GM19239 (cell line): ENCODE measurements at regions not wholly inside any gene's neighbourhood (a gene's known extent, or its start where the extent isn't known, plus 50 kb on each side); places are given as distances from the start of the nearest gene placed in this dataset.
"Not testable (repeated sequence)": the region's sequence is repeated elsewhere in the genome, so short reads cannot be mapped to it uniquely, and the experiment has no call there.

Source experiments
- DNase-seq: peaks from one replicate; pipeline ENCODE4 v3.0.0; 2011; ENCODE audit warnings: low spot score; ENCODE audit not compliant: insufficient read length
- FAIRE-seq: peaks from 2 replicates; lab custom pipeline; 2011; peaks lifted over from hg19 to GRCh38; lab: Jason Lieb, UNC

DNA sequence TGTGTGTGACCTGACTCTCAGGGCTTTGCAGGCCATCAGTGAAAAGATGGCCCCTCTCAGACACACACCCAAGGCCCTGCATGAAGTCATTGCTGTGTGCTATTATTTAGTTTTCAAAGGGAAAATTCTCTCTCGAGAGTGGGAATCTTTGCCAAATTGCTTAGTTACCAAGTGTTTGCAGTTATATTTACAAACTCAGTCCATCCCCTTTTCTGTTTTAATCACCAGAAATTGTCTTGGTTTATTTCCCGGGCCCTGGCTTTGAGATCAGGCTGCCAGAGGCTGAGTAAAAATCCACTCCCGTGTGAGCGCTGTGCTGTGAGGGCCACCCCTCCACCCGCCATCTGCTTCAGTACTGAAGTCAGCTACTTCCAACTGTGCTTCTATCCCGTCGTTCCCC lies 163.1 kb downstream of the SOD2 start:
- FAIRE-seq (no peak), DNase-seq (no peak)

- FAIRE-seq (no peak), DNase-seq (no peak)
Observed at GRCh38 chr6:159527351-159527750, 165.7 kb downstream of the SOD2 start.

DNA sequence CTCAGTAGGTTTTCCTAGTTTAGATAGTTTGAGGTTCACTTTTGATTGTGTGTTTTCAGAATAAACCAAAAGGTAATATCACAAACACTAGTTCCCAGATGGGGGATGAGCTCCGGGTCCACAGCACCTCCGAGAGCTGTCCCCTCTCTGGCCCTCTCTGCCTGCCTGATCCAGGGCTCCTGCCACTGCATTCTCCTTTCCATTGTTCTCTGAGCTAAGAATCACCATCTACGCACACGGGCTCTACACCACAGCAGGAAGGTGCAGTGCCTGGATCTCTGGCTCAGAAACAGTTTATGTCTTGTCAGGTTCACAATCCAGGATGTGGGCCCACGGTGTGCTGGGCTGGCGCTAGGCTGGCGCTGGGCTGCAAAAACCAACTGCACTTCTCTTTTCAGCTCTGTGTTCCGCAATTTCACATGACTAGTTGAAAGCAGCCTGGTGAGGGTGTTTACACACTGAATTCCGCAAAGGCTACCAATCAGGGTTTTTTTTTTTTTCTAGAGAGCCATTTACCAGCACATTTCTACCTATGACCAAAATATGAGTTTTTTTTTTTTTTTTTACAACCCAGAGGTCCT lies 167.5 kb downstream of the SOD2 start:
- DNase-seq, result no peak
- no peak for FAIRE-seq

DNA sequence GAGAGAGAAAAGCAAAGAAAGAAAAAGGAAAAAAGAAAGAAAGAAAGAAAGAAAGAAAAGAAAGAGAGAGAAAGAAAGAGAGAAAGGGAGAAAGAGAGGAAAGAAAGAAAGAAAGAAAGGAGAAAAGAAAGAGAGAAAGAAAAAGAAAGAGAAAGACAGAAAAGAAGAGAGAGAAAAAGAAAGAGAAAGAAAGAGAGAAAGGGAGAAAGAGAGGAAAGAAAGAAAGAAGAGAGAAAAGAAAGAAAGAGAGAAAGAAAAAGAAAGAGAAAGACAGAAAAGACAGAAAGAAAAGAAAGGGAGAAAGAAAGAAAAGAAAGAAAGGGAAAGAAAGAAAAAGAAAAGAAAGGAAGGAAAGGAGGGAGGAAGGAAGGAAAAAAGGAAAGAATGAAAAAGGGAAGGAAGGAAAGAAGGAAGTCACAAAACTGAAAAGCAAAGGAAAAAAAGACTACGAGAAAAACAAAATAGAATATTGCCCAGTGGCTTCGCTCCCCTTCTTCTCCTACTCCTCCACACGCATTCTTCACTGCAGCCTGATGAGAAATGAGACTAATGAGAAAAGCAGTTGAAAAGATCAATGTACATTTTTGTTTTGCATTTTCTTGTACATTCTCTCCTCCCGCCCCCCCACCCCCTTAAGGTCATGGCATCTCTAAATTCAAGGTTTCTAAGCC lies 170.0 kb downstream of the SOD2 start:
- FAIRE-seq, result no peak
- DNase-seq, result no peak

DNA sequence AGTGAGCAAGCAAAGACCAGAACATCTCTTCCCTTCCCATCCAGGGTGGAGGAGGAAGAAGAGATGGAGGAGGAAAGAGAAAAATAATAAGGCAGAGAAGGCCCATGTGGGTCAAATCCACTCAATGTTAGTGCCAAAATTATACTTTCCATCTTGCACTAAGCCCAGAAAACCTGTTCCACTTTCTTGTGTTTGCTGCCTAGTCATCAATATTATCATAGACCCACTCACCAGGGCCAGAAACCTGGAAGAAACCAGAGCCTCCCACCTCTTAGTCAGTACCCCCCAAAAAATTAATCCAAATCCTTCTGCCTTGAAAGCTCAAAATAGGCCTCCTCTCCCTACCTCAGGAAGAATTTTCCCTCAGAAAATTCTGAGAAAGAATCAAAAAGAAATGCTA lies 171.1 kb downstream of the SOD2 start:
- FAIRE-seq (no peak), DNase-seq (no peak)

DNA sequence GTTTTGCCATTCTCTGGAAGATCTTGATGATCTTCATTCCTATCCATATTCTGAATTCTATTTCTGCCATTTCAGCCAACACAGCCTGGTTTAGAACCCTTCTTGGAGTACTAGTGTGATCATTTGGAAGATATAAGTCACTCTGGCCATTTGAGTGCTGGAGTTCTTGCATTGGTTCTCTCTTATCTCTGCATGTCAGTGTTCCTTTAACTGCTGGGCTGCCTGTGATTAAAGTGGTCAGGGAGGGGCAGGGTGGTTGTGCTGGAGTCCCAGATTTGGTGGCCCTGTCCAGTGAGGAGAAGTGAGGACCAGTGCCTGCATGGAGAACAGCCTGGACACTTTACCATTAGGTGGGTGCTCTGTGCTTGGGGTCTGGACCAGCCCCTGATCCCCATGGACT lies 173.0 kb downstream of the SOD2 start:
- DNase-seq (no peak), FAIRE-seq (no peak)

- not testable (repeated sequence) for DNase-seq, FAIRE-seq
Observed at GRCh38 chr6:159515811-159516210, 177.2 kb downstream of the SOD2 start.

DNA sequence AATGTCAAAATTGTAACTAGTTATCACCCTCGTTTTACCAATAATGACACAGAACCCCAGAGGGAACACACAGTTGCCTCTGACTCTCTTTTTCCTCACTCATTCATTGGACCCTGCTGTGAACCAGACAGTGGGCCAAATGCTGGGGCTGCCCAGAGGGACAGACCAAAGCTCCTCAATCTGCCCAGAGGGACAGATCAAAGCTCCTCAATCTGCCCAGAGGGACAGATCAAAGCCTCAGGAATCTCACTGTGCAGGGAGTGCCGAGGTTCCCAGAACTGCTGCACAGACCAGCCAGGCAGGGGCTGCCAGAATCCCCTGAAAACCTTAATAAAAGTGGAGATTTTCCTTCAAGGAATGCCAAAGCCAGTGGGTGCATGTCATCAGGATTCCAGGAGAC lies 179.1 kb downstream of the SOD2 start:
- FAIRE-seq, result no peak

GRCh38 chr6:159513074-159513720 lies 179.8 kb downstream of the SOD2 start:
- no peak for DNase-seq
- FAIRE-seq, result no peak

More for the DNA sequence above, 179.1 kb downstream of the SOD2 start:
- no peak for DNase-seq

DNA sequence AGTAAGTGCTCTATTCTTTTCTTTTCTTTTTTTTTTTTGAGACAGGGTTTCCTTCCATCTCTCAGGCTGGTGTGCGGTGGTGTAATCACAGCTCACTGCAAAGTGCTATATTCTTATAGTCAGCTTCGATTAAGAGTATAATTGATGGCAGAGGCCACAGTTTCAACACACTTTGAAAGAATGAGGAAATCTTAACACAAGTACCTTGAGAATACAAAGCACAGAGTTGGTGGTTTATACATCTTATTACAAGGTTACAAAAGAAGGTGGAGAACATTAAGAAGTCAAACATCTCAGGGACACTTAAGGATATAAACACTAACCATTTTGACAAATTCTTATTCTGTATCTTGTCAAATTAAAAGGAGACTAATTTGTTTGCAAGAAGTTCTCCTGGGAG lies 180.5 kb downstream of the SOD2 start:
- FAIRE-seq, result no peak

GRCh38 chr6:159512104-159512503 lies 180.9 kb downstream of the SOD2 start:
- no peak for FAIRE-seq
- DNase-seq, result no peak

More for the DNA sequence above, 180.5 kb downstream of the SOD2 start:
- no peak for DNase-seq

DNA sequence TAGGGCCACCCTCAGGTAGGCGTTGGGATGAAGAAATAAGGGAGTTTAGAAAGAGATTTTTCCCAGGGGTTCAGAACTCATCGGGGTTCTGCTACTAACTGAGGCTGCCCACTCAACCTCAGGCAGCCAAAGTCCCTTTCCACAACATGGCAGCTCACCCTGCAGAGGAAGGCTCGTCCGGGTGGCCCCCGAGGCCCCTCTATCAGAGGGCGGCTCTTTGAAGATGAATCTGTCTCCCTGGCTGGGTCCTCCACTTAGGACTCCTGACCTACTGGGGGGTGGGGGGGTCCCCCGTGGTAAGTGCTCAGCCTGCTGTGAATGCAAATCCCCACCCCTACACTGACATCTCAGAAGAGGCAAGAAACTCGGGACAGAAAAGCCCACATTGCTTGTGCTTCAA lies 182.9 kb downstream of the SOD2 start:
- DNase-seq, result no peak
- no peak for FAIRE-seq

DNA sequence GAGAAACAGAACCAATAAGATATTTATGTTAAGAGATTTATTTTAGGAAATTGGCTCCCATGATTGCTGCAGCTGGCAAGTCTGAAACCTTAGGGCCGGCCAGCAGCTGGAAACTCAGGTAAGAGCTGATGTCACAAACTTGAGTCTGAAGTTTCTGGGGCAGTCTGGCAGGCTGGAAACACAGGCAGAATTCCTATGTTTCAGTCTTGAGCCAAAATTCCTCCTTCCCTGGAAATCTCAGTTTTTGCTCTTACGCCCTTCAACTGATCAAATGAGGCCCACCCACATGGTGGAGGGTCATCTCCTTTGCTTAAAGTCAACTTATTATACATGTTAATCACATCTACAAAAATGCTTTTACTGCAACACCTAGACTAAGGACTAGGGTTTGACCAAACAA lies 184.1 kb downstream of the SOD2 start:
- FAIRE-seq (no peak), DNase-seq (no peak)

- DNase-seq (no peak), FAIRE-seq (no peak)
Observed at GRCh38 chr6:159506048-159506447, 187.0 kb downstream of the SOD2 start.

DNA sequence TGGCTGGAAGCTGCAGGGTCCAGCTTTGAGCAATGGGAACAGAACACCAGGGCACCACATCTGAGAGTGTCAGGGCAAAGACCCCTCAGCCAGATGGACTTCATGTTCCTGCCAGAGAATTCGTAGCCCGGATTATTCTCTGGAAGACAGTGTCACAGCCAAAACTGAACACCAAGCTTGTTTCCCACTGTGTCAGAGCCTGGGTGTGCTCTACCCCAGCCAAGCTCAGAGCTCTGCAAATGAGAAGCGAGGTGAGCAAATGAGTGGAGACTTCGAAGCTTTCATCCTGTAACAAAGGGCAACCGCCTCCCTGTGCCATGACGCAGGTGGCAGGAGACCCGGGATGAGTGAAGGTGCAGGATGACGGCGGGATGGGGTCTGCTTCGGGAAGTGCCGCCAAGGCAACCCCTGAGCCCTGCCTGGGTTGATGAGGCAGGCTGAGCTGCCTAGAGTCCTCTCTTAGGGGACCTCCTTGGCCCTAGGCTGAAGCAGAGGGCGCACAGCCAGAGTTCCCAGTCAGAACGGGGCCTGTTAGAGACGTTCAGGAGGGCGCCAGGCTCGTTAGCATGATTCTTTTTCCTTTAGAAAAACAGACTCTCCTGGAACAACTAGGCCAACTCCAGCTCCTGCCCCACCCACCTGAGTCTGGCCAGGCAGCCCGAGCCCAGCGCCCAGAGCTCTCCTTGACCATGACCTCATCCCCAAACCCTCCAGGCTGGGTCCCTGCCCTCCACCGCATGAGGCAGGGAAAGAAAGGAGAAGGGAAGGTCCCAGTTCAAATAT lies 187.7 kb downstream of the SOD2 start:
- FAIRE-seq (no peak), DNase-seq (no peak)

GRCh38 chr6:159501558-159501957 lies 191.5 kb downstream of the SOD2 start:
- DNase-seq, result no peak
- no peak for FAIRE-seq

DNA sequence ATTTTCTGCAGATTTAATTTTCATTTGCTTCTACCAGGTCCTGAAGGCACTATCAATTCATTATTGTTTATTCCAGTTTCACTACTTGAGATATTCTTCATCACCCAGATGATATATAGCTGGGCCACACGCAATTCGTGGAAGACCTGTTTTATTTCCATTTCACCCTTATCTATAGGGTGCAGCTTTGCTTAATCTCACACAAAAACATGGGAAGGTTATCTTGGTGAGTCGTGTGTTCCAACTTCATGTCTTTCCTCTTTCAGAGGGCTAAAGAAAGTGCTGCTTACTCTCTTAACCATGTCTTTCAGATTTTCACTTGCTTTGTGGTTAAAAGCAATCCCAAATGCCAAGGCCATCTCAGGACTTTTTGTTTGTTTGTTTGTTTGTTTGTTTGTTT lies 194.0 kb downstream of the SOD2 start:
- DNase-seq (no peak), FAIRE-seq (no peak)

DNA sequence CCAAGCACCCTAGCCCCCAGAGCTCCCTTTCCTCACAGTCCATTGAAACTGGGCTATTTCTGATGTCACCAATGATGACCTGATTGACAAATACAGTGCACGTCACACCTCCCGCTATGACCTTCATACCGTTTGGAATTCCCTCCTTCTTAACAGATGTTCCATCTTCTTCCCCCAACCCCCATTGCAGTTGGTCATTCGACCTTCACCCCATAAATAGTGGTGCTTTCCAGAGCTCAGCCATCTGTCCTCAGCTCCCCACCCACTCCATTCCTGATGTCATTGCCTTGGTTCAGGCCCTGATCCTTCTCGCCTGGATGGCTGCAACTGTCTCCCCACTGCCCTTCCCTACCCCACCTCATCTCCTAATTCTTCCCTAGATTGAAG lies 198.5 kb downstream of the SOD2 start:
- DNase-seq (no peak), FAIRE-seq (no peak)

DNA sequence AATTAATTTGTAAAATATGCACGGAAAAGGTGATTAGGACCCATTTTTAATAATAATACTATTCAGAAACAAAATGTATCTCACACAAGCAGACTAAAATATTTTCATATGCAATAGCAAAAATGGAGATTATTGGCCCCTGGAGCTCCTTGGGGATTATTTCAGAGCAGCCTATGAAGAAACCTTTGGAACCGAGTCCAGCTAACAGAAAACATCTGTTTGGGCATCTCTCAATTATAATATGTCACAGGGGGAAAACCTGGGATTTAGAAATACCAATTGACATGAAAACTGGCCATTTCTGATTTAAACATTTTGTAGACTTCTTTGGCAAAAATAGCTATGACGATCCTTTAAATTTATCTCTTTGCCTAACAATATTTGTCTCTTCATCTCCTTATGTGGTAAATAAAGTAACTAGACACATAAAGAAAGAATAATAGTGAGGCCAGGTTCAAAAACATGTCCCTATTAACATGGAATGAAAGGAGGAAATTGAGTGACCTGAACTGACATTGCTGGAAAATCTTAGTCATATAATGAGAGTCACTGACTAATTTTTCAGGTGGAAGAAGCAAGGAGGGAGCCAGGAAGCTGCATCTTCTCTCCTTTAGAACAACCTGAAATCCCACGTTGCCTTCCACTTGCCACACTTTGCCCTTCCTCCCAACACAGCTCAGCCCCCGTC lies 199.0 kb downstream of the SOD2 start:
- no peak for DNase-seq
- no peak for FAIRE-seq

- DNase-seq (no peak), FAIRE-seq (no peak)
Observed at GRCh38 chr6:159493231-159493897, 199.7 kb downstream of the SOD2 start.
